Small intestine (tissue), 7 donors: ENCODE measurements at regions not wholly inside any gene's neighbourhood (a gene's known extent, or its start where the extent isn't known, plus 50 kb on each side); places are given as distances from the start of the nearest gene placed in this dataset.
"Not testable (repeated sequence)": the region's sequence is repeated elsewhere in the genome, so short reads cannot be mapped to it uniquely, and the experiment has no call there.

Experiments used
- DNase-seq, 2 donors: peaks; one replicate each; pipeline versions ENCODE4 v3.0.0 to v3.0.0-alpha.2; 2013
- FAIRE-seq: peaks from 2 replicates; lab custom pipeline; 2012; peaks lifted over from hg19 to GRCh38; lab: Jason Lieb, UNC
- H3K27ac ChIP-seq, 3 donors: one replicate each; pipeline ENCODE4 v1.5.1; 2013; ENCODE audit warnings: low read length in 2 of 3, mild to moderate bottlenecking in 2 of 3, control low read depth in 1 of 3, inconsistent platforms in 1 of 3, low read depth in 1 of 3, moderate library complexity in 1 of 3
- H3K27me3 ChIP-seq, 3 donors: one replicate each; pipeline ENCODE4 v1.6.1; 2013; ENCODE audit warnings: low read length in 3 of 3, inconsistent platforms in 1 of 3; ENCODE audit not compliant: control insufficient read depth in 3 of 3, insufficient read depth in 3 of 3
- H3K36me3 ChIP-seq, 3 donors: one replicate each; pipeline ENCODE4 v1.6.1; 2013; ENCODE audit warnings: low read length in 3 of 3, inconsistent platforms in 1 of 3, low read depth in 1 of 3, mild to moderate bottlenecking in 1 of 3, moderate library complexity in 1 of 3; ENCODE audit not compliant: control insufficient read depth in 3 of 3, insufficient read depth in 2 of 3
- H3K4me1 ChIP-seq, 3 donors: one replicate each; pipeline ENCODE4 v1.6.1; 2013; ENCODE audit warnings: low read length in 2 of 3, inconsistent platforms in 1 of 3, low read depth in 1 of 3, mild to moderate bottlenecking in 1 of 3, moderate library complexity in 1 of 3; ENCODE audit not compliant: control insufficient read depth in 3 of 3, insufficient read depth in 2 of 3
- H3K4me3 ChIP-seq, 3 donors: one replicate each; pipeline ENCODE4 v1.5.1; 2013; ENCODE audit warnings: low read length in 3 of 3, control low read depth in 1 of 3, inconsistent platforms in 1 of 3, low read depth in 1 of 3, mild to moderate bottlenecking in 1 of 3, moderate library complexity in 1 of 3
- H3K9me3 ChIP-seq, 2 donors: one replicate each; pipeline ENCODE4 v1.6.1; 2013; ENCODE audit warnings: low read depth in 1 of 2, low read length in 1 of 2; ENCODE audit not compliant: control insufficient read depth in 2 of 2, insufficient read depth in 1 of 2
- WGBS, 3 donors: extraction: QIAGEN DNeasy Blood & Tissue Kit; methylation state at CpG; one replicate each; pipeline ENCODE4 v1.1.7; 2013; 5-methylcytosine and 5-hydroxymethylcytosine counted together
- donor health status: healthy with polysubstance abuse.
- donor health status: control.
- donor health status: control.
- donor health status: Bipolar disorder and iron deficiency.
- donor health status: healthy.

- no peak for FAIRE-seq
- Histone ChIP-seq H3K9me3 (peaks cover 0 to 12% of the 10 kb centered on the region in 2 donors), H3K27me3 (peaks cover 0 to 13% (median 0%) of the 10 kb centered on the region in 3 donors), H3K36me3 (no peaks in the 10 kb centered on the region), H3K4me3 (no peak overlapping the region), H3K27ac (no peak overlapping the region), H3K4me1 (peaks cover 0 to 13% (median 0%) of the 10 kb centered on the region in 3 donors)
- WGBS, 3 donors, result 87 to 89% (median 88%) methylated on average over 15 of the region's 15 CpGs
- no peak for DNase-seq
Observed at GRCh38 chr6:168374541-168375071, 55.0 kb upstream of the DACT2 start.

- 92 to 94% (median 93%) methylated on average over 9 of the region's 9 CpGs for WGBS, 3 donors
- Histone ChIP-seq H3K27me3 (peaks cover 0 to 11% (median 0%) of the 10 kb centered on the region in 3 donors), H3K4me3 (no peak overlapping the region), H3K36me3 (no peaks in the 10 kb centered on the region), H3K4me1 (peaks cover 0 to 13% (median 0%) of the 10 kb centered on the region in 3 donors), H3K9me3 (peaks cover 0 to 18% of the 10 kb centered on the region in 2 donors), H3K27ac (no peak overlapping the region)
- DNase-seq (no peak), FAIRE-seq (no peak)
Observed at GRCh38 chr6:168376120-168376519, 56.5 kb upstream of the DACT2 start.

- peaks cover 0 to 18% of the 10 kb centered on the region in 2 donors for H3K9me3 ChIP-seq
- WGBS, 3 donors, result 52 to 64% (median 59%) methylated on average over 19 of the region's 19 CpGs
- peaks cover 0 to 13% (median 0%) of the 10 kb centered on the region in 3 donors for H3K4me1 ChIP-seq
- H3K4me3 ChIP-seq, result no peak overlapping the region
- no peaks in the 10 kb centered on the region for H3K36me3 ChIP-seq
- FAIRE-seq (no peak), DNase-seq (no peak)
- H3K27ac ChIP-seq, result no peak overlapping the region
- H3K27me3 ChIP-seq, result peaks cover 0 to 11% (median 0%) of the 10 kb centered on the region in 3 donors
Observed at GRCh38 chr6:168376811-168377483, 57.4 kb upstream of the DACT2 start.

GRCh38 chr6:168377484-168377855 is 57.9 kb upstream of the DACT2 start:
- no peaks in the 10 kb centered on the region for H3K36me3 ChIP-seq
- no peak overlapping the region for H3K27ac ChIP-seq
- peaks cover 0 to 12% (median 0%) of the 10 kb centered on the region in 3 donors for H3K4me1 ChIP-seq
- no peak overlapping the region for H3K4me3 ChIP-seq
- DNase-seq (no peak), FAIRE-seq (no peak)
- peaks cover 0 to 11% (median 0%) of the 10 kb centered on the region in 3 donors for H3K27me3 ChIP-seq
- H3K9me3 ChIP-seq, result peaks cover 0 to 18% of the 10 kb centered on the region in 2 donors
- WGBS, 3 donors, result 52 to 75% (median 54%) methylated on average over 17 of the region's 17 CpGs

GRCh38 chr6:168377856-168378832 is 58.6 kb upstream of the DACT2 start:
- Histone ChIP-seq H3K27me3 (peaks cover 0 to 9% (median 0%) of the 10 kb centered on the region in 3 donors), H3K9me3 (peaks cover 0 to 18% of the 10 kb centered on the region in 2 donors), H3K4me3 (no peak overlapping the region), H3K27ac (no peak overlapping the region), H3K4me1 (peaks cover 0 to 7% (median 0%) of the 10 kb centered on the region in 3 donors), H3K36me3 (no peaks in the 10 kb centered on the region)
- no peak for FAIRE-seq
- DNase-seq, result no peak
- WGBS, 3 donors, result 85 to 92% (median 90%) methylated on average over 28 of the region's 28 CpGs

- DNase-seq, FAIRE-seq, H3K36me3 ChIP-seq, H3K27me3 ChIP-seq, H3K4me1 ChIP-seq, H3K4me3 ChIP-seq, H3K27ac ChIP-seq: not testable (repeated sequence)
- peaks cover 0 to 23% of the 10 kb centered on the region in 2 donors for H3K9me3 ChIP-seq
- WGBS, 3 donors, result 87 to 91% (median 88%) methylated on average over 18 to 20 of the region's 20 CpGs
Observed at GRCh38 chr6:168379579-168379978, 60.0 kb upstream of the DACT2 start.

- peaks cover 0 to 23% of the 10 kb centered on the region in 2 donors for H3K9me3 ChIP-seq
- not testable (repeated sequence) for H3K27ac ChIP-seq, DNase-seq, H3K27me3 ChIP-seq, H3K4me3 ChIP-seq, H3K36me3 ChIP-seq, H3K4me1 ChIP-seq, FAIRE-seq
- WGBS, 3 donors, result 94 to 95% (median 95%) methylated on average over 37 to 38 of the region's 38 CpGs
Observed at GRCh38 chr6:168380166-168380955, 60.6 kb upstream of the SMOC2 start.
